B cell (primary cell): ENCODE measurements at regions not wholly inside any gene's neighbourhood (a gene's known extent, or its start where the extent isn't known, plus 50 kb on each side); places are given as distances from the start of the nearest gene placed in this dataset.
"Not testable (repeated sequence)": the region's sequence is repeated elsewhere in the genome, so short reads cannot be mapped to it uniquely, and the experiment has no call there.

Experiments
- ATAC-seq: fragments of 200-7000 bp; cut with Tn5 transposase; one replicate; pipeline ENCODE4 v1.10.0; 2021; ENCODE audit warnings: low read depth, mild to moderate bottlenecking, moderate number of reproducible peaks, moderate library complexity
- CTCF ChIA-PET: fragments of 350-600 bp; sonication (Branson Sonifier 250); formaldehyde crosslinking; loops from one replicate; lab custom pipeline; 2021; ENCODE audit warnings: antibody characterized with exemption, inconsistent platforms; lab: Charles Lee
- POLR2A ChIA-PET: fragments of 350-600 bp; sonication (Branson Sonifier 250); formaldehyde crosslinking; loops from one replicate; lab custom pipeline; 2021; ENCODE audit warnings: antibody characterized with exemption; lab: Charles Lee
- DNase-seq: peaks from one replicate; pipeline ENCODE4 v3.0.0; 2013
- H2AFZ ChIP-seq: 2 replicates; pipeline ENCODE4 v1.6.1; 2012; ENCODE audit warnings: mild to moderate bottlenecking, low read depth, low read length; ENCODE audit not compliant: insufficient read depth, poor library complexity, severe bottlenecking
- H3K27ac ChIP-seq, 2 donors: 1 replicate in 1 of 2; 2 replicates in 1 of 2; pipeline ENCODE4 v1.5.1; 2012 to 2013; ENCODE audit warnings: low read length in 2 of 2, mild to moderate bottlenecking in 2 of 2, moderate library complexity in 1 of 2
- H3K27me3 ChIP-seq, 4 experiments: fragments of 200-600 bp in 1 of 4; sonication (generic) in 1 of 4; replicated peaks in 1 of 4; 1 replicate in 2 of 4; 2 replicates in 2 of 4; pipeline versions ENCODE4 v1.6.1 to v1.7.0; 2013 to 2016; ENCODE audit warnings: low read length in 3 of 4, mild to moderate bottlenecking in 2 of 4, mixed read lengths in 1 of 4, moderate library complexity in 1 of 4; ENCODE audit not compliant: insufficient read depth in 4 of 4, control insufficient read depth in 3 of 4; ENCODE audit errors: control extremely low read depth in 1 of 4
- H3K36me3 ChIP-seq, 2 experiments: replicated peaks in 1 of 2; 1 replicate in 1 of 2; 2 replicates in 1 of 2; pipeline versions ENCODE4 v1.6.1 to v1.7.1; 2013; ENCODE audit warnings: low read length in 1 of 2; ENCODE audit not compliant: insufficient read depth in 2 of 2, control insufficient read depth in 1 of 2; ENCODE audit errors: control extremely low read depth in 1 of 2, extremely low read depth in 1 of 2
- H3K4me1 ChIP-seq, 2 donors: fragments of 200-600 bp in 1 of 2; sonication (generic) in 1 of 2; 1 replicate in 1 of 2; 2 replicates in 1 of 2; pipeline versions ENCODE4 v1.5.1 to v1.6.1; 2013 to 2017; ENCODE audit warnings: low read length in 2 of 2; ENCODE audit not compliant: control insufficient read depth in 2 of 2, insufficient read depth in 2 of 2
- H3K4me2 ChIP-seq: replicated peaks from 2 replicates; pipeline ENCODE3; 2012; ENCODE audit warnings: mild to moderate bottlenecking, low read depth, low read length; ENCODE audit not compliant: poor library complexity, severe bottlenecking
- H3K4me3 ChIP-seq, 5 experiments: fragments of 200-600 bp in 1 of 5; sonication (generic) in 1 of 5; 1 replicate in 3 of 5; 2 replicates in 2 of 5; pipeline versions ENCODE4 v1.5.1 to v1.7.0; 2011 to 2016; ENCODE audit warnings: low read length in 4 of 5, mild to moderate bottlenecking in 4 of 5, low read depth in 2 of 5, control low read depth in 1 of 5, moderate library complexity in 1 of 5; ENCODE audit not compliant: insufficient read depth in 1 of 5; ENCODE audit errors: control extremely low read depth in 1 of 5, extremely low read depth in 1 of 5
- H3K79me2 ChIP-seq: fragments of 200-600 bp; sonication (generic); one replicate; pipeline ENCODE4 v1.6.0; 2016; ENCODE audit warnings: low read length; ENCODE audit not compliant: control insufficient read depth, insufficient read depth
- H3K9ac ChIP-seq: fragments of 200-600 bp; sonication (generic); 2 replicates; pipeline ENCODE4 v1.6.1; 2017; ENCODE audit warnings: mild to moderate bottlenecking, low read length, moderate library complexity
- H3K9me3 ChIP-seq, 3 donors: one replicate each; pipeline versions ENCODE4 v1.6.1 to v1.7.1; 2013; ENCODE audit warnings: low read length in 2 of 3; ENCODE audit not compliant: control insufficient read depth in 2 of 3, insufficient read depth in 1 of 3; ENCODE audit errors: control extremely low read depth in 1 of 3
- H4K20me1 ChIP-seq: 2 replicates; pipeline ENCODE4 v1.6.0; 2012; ENCODE audit warnings: mild to moderate bottlenecking, low read length; ENCODE audit not compliant: insufficient read depth, control insufficient read depth, poor library complexity, severe bottlenecking
- H3K27ac Mint-ChIP-seq: one replicate; pipeline ENCODE4 v1.8.0; 2021; ENCODE audit warnings: mixed read lengths
- H3K27me3 Mint-ChIP-seq: one replicate; pipeline ENCODE4 v1.8.0; 2021; ENCODE audit warnings: mixed read lengths
- H3K4me1 Mint-ChIP-seq: one replicate; pipeline ENCODE4 v1.8.0; 2021; ENCODE audit warnings: mixed read lengths
- H3K4me3 Mint-ChIP-seq: one replicate; pipeline ENCODE4 v1.8.0; 2021; ENCODE audit warnings: mixed read lengths
- H3K9me3 Mint-ChIP-seq: one replicate; pipeline ENCODE4 v1.8.0; 2022; ENCODE audit warnings: mixed read lengths; ENCODE audit not compliant: insufficient read depth
- EZH2 ChIP-seq: IDR thresholded peaks from 2 replicates; pipeline ENCODE4 v1.6.1; 2012; ENCODE audit warnings: borderline replicate concordance, low read depth, mild to moderate bottlenecking, moderate library complexity, low read length; ENCODE audit not compliant: insufficient read depth, poor library complexity, severe bottlenecking
- WGBS: methylation state at CpG from one replicate; pipeline ENCODE4 v1.1.5; 2013; ENCODE audit warnings: missing lambda C conversion rate; ENCODE audit not compliant: insufficient coverage; 5-methylcytosine and 5-hydroxymethylcytosine counted together
- intact Hi-C: fragments of 100-400 bp; cut with micrococcal nuclease; formaldehyde crosslinking; loops from one replicate; pipeline ENCODE4 v1.10.0; 2022
- TF ChIP-seq, protein P1 (sequence below): fragments of 200-600 bp; IDR thresholded peaks from one replicate; pipeline ENCODE4 v1.8.0; 2022; ENCODE audit warnings: antibody characterized with exemption, mild to moderate bottlenecking

DNA sequence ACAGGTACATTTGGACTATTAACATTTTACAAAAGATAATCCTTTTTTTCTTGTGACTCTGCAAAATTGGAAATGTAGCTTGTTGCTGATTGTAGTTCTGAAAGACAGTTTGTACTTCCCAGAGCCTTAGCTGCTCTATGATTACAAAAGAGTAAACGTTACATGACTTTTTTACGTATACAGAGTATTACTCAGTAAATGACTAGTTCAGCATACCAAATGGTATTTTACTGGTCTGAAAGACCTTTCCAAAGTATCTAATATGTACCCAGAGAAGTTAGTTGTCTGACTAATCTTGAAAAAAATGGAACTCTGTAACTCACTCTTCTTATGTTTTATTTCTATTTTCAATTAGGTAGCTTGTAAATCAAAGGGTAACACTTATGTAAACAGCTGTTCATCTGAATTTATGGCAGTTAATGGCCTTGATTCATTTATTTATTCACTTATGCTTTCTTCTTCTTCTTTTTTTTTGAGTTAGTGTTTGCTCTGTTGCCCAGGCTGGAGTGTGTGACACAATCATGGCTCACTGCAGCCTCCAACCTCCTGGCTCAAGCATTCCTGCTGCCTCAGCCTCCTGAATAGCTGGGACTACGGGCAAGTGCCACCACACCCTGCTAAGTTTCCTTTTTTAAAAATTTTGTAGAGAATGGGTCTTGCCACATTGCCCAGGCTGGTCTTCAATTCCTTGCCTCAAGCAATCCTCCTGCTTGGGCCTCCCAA is 151.7 kb downstream of the C3orf38 start:
- Mint-ChIP-seq H3K4me3 (no peak overlapping the region), H3K27ac (no peak overlapping the region), H3K9me3 (no peaks in the 10 kb centered on the region), H3K27me3 (no peaks in the 10 kb centered on the region), H3K4me1 (peaks cover 2% of the 10 kb centered on the region)
- DNase-seq (no peak), ATAC-seq (no peak)
- no peak overlapping the region for H3K9ac ChIP-seq
- H3K4me3 ChIP-seq: no peak overlapping the region
- no peak for TF ChIP-seq EZH2
- TF ChIP-seq, protein P1, sequence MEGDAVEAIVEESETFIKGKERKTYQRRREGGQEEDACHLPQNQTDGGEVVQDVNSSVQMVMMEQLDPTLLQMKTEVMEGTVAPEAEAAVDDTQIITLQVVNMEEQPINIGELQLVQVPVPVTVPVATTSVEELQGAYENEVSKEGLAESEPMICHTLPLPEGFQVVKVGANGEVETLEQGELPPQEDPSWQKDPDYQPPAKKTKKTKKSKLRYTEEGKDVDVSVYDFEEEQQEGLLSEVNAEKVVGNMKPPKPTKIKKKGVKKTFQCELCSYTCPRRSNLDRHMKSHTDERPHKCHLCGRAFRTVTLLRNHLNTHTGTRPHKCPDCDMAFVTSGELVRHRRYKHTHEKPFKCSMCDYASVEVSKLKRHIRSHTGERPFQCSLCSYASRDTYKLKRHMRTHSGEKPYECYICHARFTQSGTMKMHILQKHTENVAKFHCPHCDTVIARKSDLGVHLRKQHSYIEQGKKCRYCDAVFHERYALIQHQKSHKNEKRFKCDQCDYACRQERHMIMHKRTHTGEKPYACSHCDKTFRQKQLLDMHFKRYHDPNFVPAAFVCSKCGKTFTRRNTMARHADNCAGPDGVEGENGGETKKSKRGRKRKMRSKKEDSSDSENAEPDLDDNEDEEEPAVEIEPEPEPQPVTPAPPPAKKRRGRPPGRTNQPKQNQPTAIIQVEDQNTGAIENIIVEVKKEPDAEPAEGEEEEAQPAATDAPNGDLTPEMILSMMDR: no peak
- POLR2A ChIA-PET: no interaction called here
- H2AFZ ChIP-seq: no peak overlapping the region
- H3K36me3 ChIP-seq: no peaks in the 10 kb centered on the region
- H3K27me3 ChIP-seq: no peaks in the 10 kb centered on the region
- intact Hi-C loops: no loop called here
- no peak overlapping the region for H3K4me2 ChIP-seq
- no peaks in the 10 kb centered on the region for H4K20me1 ChIP-seq
- no peak overlapping the region for H3K27ac ChIP-seq
- peaks cover 0 to 6% (median 2%) of the 10 kb centered on the region in 3 donors for H3K9me3 ChIP-seq
- H3K79me2 ChIP-seq: no peaks in the 10 kb centered on the region
- no peaks in the 10 kb centered on the region for H3K4me1 ChIP-seq
- CTCF ChIA-PET: no interaction called here
- no CpG with 5 or more reads among the region's 3 CpGs for WGBS

DNA sequence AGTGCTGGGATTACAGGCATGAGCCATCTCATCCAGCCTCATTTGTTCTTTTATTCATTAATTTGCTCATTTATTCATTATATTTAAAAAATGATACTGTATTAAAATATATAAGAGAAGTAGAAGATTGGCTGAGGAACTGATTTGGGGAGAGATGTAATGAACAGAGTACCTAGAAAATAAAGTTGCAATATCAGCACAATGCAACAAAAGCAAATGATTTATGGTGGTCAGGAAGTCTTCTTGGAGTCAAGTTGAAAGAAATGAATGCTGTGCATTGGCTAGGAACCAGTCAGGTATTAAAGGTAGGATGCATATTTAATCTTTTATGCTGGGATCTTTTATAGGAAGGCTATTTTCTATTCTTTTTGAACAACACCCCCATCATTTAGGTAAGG is 152.2 kb downstream of the C3orf38 start:
- Histone ChIP-seq H2AFZ (no peak overlapping the region), H3K27me3 (no peaks in the 10 kb centered on the region), H3K9ac (no peak overlapping the region), H3K4me1 (no peaks in the 10 kb centered on the region), H3K27ac (no peak overlapping the region), H4K20me1 (no peaks in the 10 kb centered on the region), H3K4me3 (no peak overlapping the region), H3K79me2 (no peaks in the 10 kb centered on the region), H3K9me3 (peaks cover 0 to 6% (median 2%) of the 10 kb centered on the region in 3 donors), H3K36me3 (no peaks in the 10 kb centered on the region), H3K4me2 (no peak overlapping the region)
- H3K4me1 Mint-ChIP-seq: peaks cover 2% of the 10 kb centered on the region
- no peaks in the 10 kb centered on the region for H3K9me3 Mint-ChIP-seq
- TF ChIP-seq, protein P1: no peak
- TF ChIP-seq EZH2: no peak
- intact Hi-C loops: no loop called here
- H3K27me3 Mint-ChIP-seq: no peaks in the 10 kb centered on the region
- CTCF ChIA-PET: no interaction called here
- no peak for DNase-seq
- no peak overlapping the region for H3K4me3 Mint-ChIP-seq
- POLR2A ChIA-PET: no interaction called here
- no peak for ATAC-seq
- H3K27ac Mint-ChIP-seq: no peak overlapping the region

DNA sequence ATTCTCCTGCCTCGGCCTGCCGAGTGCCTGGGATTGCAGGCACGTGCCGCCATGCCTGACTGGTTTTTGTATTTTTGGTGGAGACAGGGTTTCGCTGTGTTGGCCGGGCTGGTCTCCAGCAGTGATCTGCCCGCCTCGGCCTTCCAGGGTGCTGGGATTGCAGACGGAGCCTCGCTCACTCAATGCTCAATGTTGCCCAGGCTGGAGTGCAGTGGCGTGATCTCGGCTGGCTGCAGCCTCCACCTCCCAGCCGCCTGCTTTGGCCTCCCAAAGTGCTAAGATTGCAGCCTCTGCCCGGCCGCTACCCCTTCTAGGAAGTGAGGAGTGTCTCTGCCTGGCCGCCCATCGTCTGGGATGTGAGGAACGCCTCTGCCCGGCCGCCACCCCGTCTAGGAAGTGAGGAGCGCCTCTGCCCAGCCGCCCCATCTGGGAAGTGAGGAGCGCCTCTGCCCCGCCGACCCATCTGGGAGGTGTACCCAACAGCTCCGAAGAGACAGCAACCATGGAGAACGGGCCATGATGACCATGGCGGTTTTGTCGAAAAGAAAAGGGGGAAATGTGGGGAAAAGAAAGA is 153.7 kb downstream of the C3orf38 start:
- ATAC-seq, H3K27ac ChIP-seq, H2AFZ ChIP-seq, H3K9me3 ChIP-seq, H3K4me3 Mint-ChIP-seq, H3K27me3 Mint-ChIP-seq, H4K20me1 ChIP-seq, H3K27me3 ChIP-seq, H3K4me2 ChIP-seq, H3K4me1 ChIP-seq, POLR2A ChIA-PET, H3K4me3 ChIP-seq, H3K4me1 Mint-ChIP-seq, H3K9me3 Mint-ChIP-seq, H3K27ac Mint-ChIP-seq, H3K79me2 ChIP-seq, H3K36me3 ChIP-seq, DNase-seq, intact Hi-C loops, CTCF ChIA-PET, H3K9ac ChIP-seq: not testable (repeated sequence)
- WGBS: 94% methylated on average over 26 of the region's 30 CpGs
